K562 (cell line): ENCODE measurements at regions not wholly inside any gene's neighbourhood (a gene's known extent, or its start where the extent isn't known, plus 50 kb on each side); places are given as distances from the start of the nearest gene placed in this dataset.
A peak's percentile ranks its signal among the peaks of the same experiment; 100 is the strongest.

Experiments
- ARID1B ChIP-seq: fragments of 450-650 bp; IDR thresholded peaks from 2 replicates; pipeline ENCODE4 v1.6.1; 2016; ENCODE audit warnings: antibody characterized with exemption, mild to moderate bottlenecking, inconsistent platforms
- ARID3B ChIP-seq: fragments of 250-450 bp; sonication (Bioruptor Pico); IDR thresholded peaks from 2 replicates; pipeline ENCODE4 v1.4.0; 2020; ENCODE audit warnings: borderline replicate concordance
- CCAR2 ChIP-seq: fragments of 200-400 bp; formaldehyde crosslinking; IDR thresholded peaks from 2 replicates; pipeline ENCODE4 v1.6.1; 2017; ENCODE audit warnings: mild to moderate bottlenecking, low read depth, low read length
- CHD7 ChIP-seq: fragments of 200-600 bp; sonication (generic); IDR thresholded peaks from one replicate; pipeline ENCODE4 v1.6.1; 2012; ENCODE audit warnings: mild to moderate bottlenecking, low read depth, low read length, inconsistent platforms
- DACH1 ChIP-seq: fragments of 450-650 bp; IDR thresholded peaks from 2 replicates; pipeline ENCODE4 v1.6.1; 2018; ENCODE audit not compliant: partially characterized antibody
- FOS ChIP-seq: IDR thresholded peaks from 3 replicates; pipeline ENCODE4 v1.6.1; 2011; ENCODE audit not compliant: insufficient read length; ENCODE audit errors: extremely low read depth
- MCM2 ChIP-seq: fragments of 450-650 bp; IDR thresholded peaks from 2 replicates; pipeline ENCODE4 v1.6.1; 2017; ENCODE audit warnings: low read depth, mild to moderate bottlenecking
- NR2F6 ChIP-seq: fragments of 450-650 bp; formaldehyde crosslinking; IDR thresholded peaks from 2 replicates; pipeline ENCODE4 v1.4.0; 2020; ENCODE audit warnings: mild to moderate bottlenecking
- PREB ChIP-seq: sonication (generic); formaldehyde crosslinking; IDR thresholded peaks from 2 replicates; pipeline ENCODE4 v1.8.1; 2023; ENCODE audit warnings: mild to moderate bottlenecking, missing genetic modification reagents
- RBM39 ChIP-seq: fragments of 200-400 bp; formaldehyde crosslinking; optimal IDR thresholded peaks from 2 replicates; pipeline ENCODE3; 2018; ENCODE audit warnings: low read depth, low read length
- TOE1 ChIP-seq, 2 experiments: fragments of 450-650 bp in 1 of 2; sonication (generic) in 1 of 2; formaldehyde crosslinking in 1 of 2; IDR thresholded peaks; 2 replicates each; pipeline versions ENCODE4 v1.7.1 to v1.8.0; 2016 to 2022; ENCODE audit warnings: borderline replicate concordance in 2 of 2, mild to moderate bottlenecking in 2 of 2, antibody characterized with exemption in 1 of 2, inconsistent platforms in 1 of 2, low read depth in 1 of 2, missing genetic modification reagents in 1 of 2, moderate library complexity in 1 of 2
- ZBTB5 ChIP-seq: fragments of 450-650 bp; IDR thresholded peaks from 2 replicates; pipeline ENCODE4 v1.6.1; 2017; ENCODE audit warnings: antibody characterized with exemption
- ZNF146 ChIP-seq: IDR thresholded peaks from one replicate; pipeline ENCODE4 v1.6.1; 2018; ENCODE audit warnings: missing compliant biosample characterization; ENCODE audit not compliant: unreplicated experiment

- TF ChIP-seq CCAR2 (no peak), ZBTB5 (no peak), DACH1 (no peak), ZNF146 (no peak), NR2F6 (no peak), ARID1B (peak; percentile 47; the same call in 1 of the 2 replicates), TOE1 (IDR thresholded peaks at IDR 0.05; ENCODE audit: borderline replicate concordance) (no peak), TOE1 (CRISPR knock-in tag; IDR thresholded peaks at IDR 0.05; ENCODE audit: borderline replicate concordance, low read depth) (no peak), MCM2 (no peak), ARID3B (CRISPR knock-in tag) (no peak), FOS (no peak), CHD7 (no peak), PREB (CRISPR knock-in tag) (no peak), RBM39 (no peak)
Observed at GRCh38 chrX:40240844-40241243, 143.1 kb upstream of the BCOR start (continued).
